ENCODE measurements at regions not wholly inside any gene's neighbourhood (a gene's known extent, or its start where the extent isn't known, plus 50 kb on each side); places are given as distances from the start of the nearest gene placed in this dataset.

DNA sequence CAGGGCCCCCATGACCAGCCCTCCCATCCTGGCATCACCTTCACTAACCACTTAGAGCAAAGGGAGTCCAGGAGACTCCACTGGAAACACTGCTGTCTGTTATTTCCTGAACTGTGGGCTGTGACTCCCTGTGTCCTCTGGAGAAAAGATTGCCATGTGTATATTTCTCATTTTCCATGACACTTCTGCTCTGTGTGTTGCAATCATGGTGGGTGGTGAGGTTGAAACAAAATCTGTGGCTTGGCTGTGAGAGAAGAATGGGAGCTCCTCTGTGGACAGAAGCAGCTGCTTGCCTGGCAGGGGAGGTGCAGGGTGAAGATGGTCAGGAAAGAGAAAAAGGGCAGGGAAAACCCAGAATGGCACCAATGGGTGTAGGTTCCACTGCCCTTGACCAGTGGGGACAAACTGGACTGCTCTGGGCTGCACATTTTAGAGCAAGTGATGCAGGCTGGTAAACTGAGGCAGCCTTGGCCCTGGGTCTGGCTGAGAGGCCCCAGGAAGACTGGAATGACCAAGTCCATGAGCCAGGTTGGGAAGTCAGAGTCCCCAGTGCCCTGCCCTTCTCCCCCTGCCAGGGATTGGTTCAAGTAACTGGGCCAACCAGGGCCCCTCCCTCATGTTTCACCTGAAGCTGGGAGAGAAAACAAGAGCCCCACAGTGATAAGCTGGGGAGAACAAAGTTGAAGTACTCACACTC is 314.3 kb downstream of the C16orf95 start:
- TF ChIP-seq POLR2A (IDR thresholded peaks at IDR 0.05; ENCODE audit: low read length): no peak
- TF ChIP-seq GATA1 (IDR thresholded peaks at IDR 0.05; ENCODE audit: low read depth, low read length): no peak

Data from erythroblast (primary cell).